GM23248 (cell line): ENCODE measurements at regions not wholly inside any gene's neighbourhood (a gene's known extent, or its start where the extent isn't known, plus 50 kb on each side); places are given as distances from the start of the nearest gene placed in this dataset.

Source experiments
- DNase-seq: peaks from one replicate; pipeline ENCODE4 v3.0.0-alpha.2; 2015
- H2AFZ ChIP-seq: fragments of 200-600 bp; sonication (generic); 2 replicates; pipeline ENCODE4 v1.6.1; 2016; ENCODE audit warnings: antibody characterized with exemption
- H3F3A ChIP-seq: fragments of 200-600 bp; sonication (generic); 2 replicates; pipeline ENCODE4 v1.6.1; 2016; ENCODE audit warnings: mild to moderate bottlenecking, antibody characterized with exemption, mixed run types; ENCODE audit not compliant: insufficient read depth
- H3K27ac ChIP-seq: fragments of 200-600 bp; sonication (generic); 2 replicates; pipeline ENCODE4 v1.5.1; 2016; ENCODE audit warnings: mild to moderate bottlenecking
- H3K27me3 ChIP-seq: fragments of 200-600 bp; sonication (generic); replicated peaks from 2 replicates; pipeline ENCODE4 v1.6.1; 2016; ENCODE audit warnings: mild to moderate bottlenecking; ENCODE audit not compliant: insufficient read depth
- H3K36me3 ChIP-seq: fragments of 200-600 bp; sonication (generic); 2 replicates; pipeline ENCODE4 v1.6.1; 2016; ENCODE audit warnings: low read depth, mild to moderate bottlenecking
- H3K4me1 ChIP-seq: fragments of 200-600 bp; sonication (generic); 2 replicates; pipeline ENCODE4 v1.6.1; 2016; ENCODE audit warnings: mild to moderate bottlenecking; ENCODE audit not compliant: insufficient read depth
- H3K4me2 ChIP-seq: fragments of 200-600 bp; sonication (generic); one replicate; pipeline ENCODE4 v1.6.1; 2016; ENCODE audit warnings: mild to moderate bottlenecking; ENCODE audit not compliant: unreplicated experiment
- H3K4me3 ChIP-seq: fragments of 200-600 bp; sonication (generic); 2 replicates; pipeline ENCODE4 v1.5.1; 2016; ENCODE audit warnings: mild to moderate bottlenecking
- H3K79me2 ChIP-seq: fragments of 200-600 bp; sonication (generic); 2 replicates; pipeline ENCODE4 v1.6.1; 2016; ENCODE audit warnings: mild to moderate bottlenecking; ENCODE audit not compliant: insufficient read depth
- H3K9ac ChIP-seq: fragments of 200-600 bp; sonication (generic); 2 replicates; pipeline ENCODE4 v1.6.1; 2016; ENCODE audit warnings: mild to moderate bottlenecking
- H3K9me2 ChIP-seq: fragments of 200-600 bp; sonication (generic); 2 replicates; pipeline ENCODE4 v1.6.1; 2016; ENCODE audit warnings: mixed run types, mild to moderate bottlenecking, moderate library complexity; ENCODE audit not compliant: insufficient read depth
- H3K9me3 ChIP-seq: fragments of 200-600 bp; sonication (generic); one replicate; pipeline ENCODE4 v1.6.1; 2017; ENCODE audit warnings: low read depth
- H4K20me1 ChIP-seq: fragments of 200-600 bp; sonication (generic); 2 replicates; pipeline ENCODE4 v1.6.0; 2016; ENCODE audit not compliant: insufficient read depth
- EZH2 ChIP-seq: fragments of 200-600 bp; sonication (generic); IDR thresholded peaks from 2 replicates; pipeline ENCODE4 v1.6.1; 2018; ENCODE audit warnings: antibody characterized with exemption, mild to moderate bottlenecking; ENCODE audit not compliant: insufficient read depth, poor library complexity, severe bottlenecking
- EZH2phosphoT487 ChIP-seq: fragments of 200-600 bp; sonication (generic); IDR thresholded peaks from 2 replicates; pipeline ENCODE4 v1.6.1; 2018; ENCODE audit warnings: antibody characterized with exemption, moderate library complexity, mild to moderate bottlenecking, low read depth; ENCODE audit not compliant: insufficient read depth
- WGBS, 2 experiments: methylation state at CpG; one replicate each; pipeline ENCODE4 v1.1.6; 2015 to 2017; ENCODE audit warnings: low lambda C conversion rate in 2 of 2, low coverage in 1 of 2; ENCODE audit errors: missing lambda C conversion rate in 2 of 2; 5-methylcytosine and 5-hydroxymethylcytosine counted together
- in situ Hi-C: fragments of 300-500 bp; cut with MboI; formaldehyde crosslinking; loops from 2 replicates; pipeline ENCODE4 v1.15.0; 2020

- H3F3A ChIP-seq = no peaks in the 10 kb centered on the region
- no peak for DNase-seq
- no peaks in the 10 kb centered on the region for H3K79me2 ChIP-seq
- no peak overlapping the region for H3K4me2 ChIP-seq
- in situ Hi-C loops = no loop called here
- H3K4me1 ChIP-seq = no peaks in the 10 kb centered on the region
- WGBS, 2 experiments = 60 to 64% methylated on average over 3 of the region's 3 CpGs
- no peaks in the 10 kb centered on the region for H3K9me2 ChIP-seq
- no peaks in the 10 kb centered on the region for H3K36me3 ChIP-seq
- H3K4me3 ChIP-seq = no peak overlapping the region
- no peaks in the 10 kb centered on the region for H4K20me1 ChIP-seq
- H3K9me3 ChIP-seq = no peaks in the 10 kb centered on the region
- H3K9ac ChIP-seq = no peak overlapping the region
- H3K27me3 ChIP-seq = no peaks in the 10 kb centered on the region
- no peak overlapping the region for H2AFZ ChIP-seq
- no peak for TF ChIP-seq EZH2phosphoT487
- no peak for TF ChIP-seq EZH2
- H3K27ac ChIP-seq = no peak overlapping the region
Observed at GRCh38 chr9:89843591-89843990, 238.8 kb downstream of the GADD45G start.

GRCh38 chr9:89844075-89844474 is 239.3 kb downstream of the GADD45G start:
- Histone ChIP-seq H3K27me3 (no peaks in the 10 kb centered on the region), H3K4me2 (no peak overlapping the region), H3K9ac (no peak overlapping the region), H3K9me2 (no peaks in the 10 kb centered on the region), H3K79me2 (no peaks in the 10 kb centered on the region), H3K36me3 (no peaks in the 10 kb centered on the region), H2AFZ (no peak overlapping the region), H3K27ac (no peak overlapping the region), H3K4me1 (no peaks in the 10 kb centered on the region), H3K4me3 (no peak overlapping the region), H3K9me3 (no peaks in the 10 kb centered on the region), H3F3A (no peaks in the 10 kb centered on the region), H4K20me1 (no peaks in the 10 kb centered on the region)
- TF ChIP-seq EZH2 = no peak
- 74 to 76% methylated on average over 5 of the region's 5 CpGs for WGBS, 2 experiments
- in situ Hi-C loops = no loop called here
- no peak for DNase-seq

GRCh38 chr9:89844535-89844934 is 239.7 kb downstream of the GADD45G start:
- TF ChIP-seq EZH2phosphoT487 (no peak), EZH2 (no peak)
- no peak overlapping the region for H3K4me3 ChIP-seq
- 64 to 70% methylated on average over 6 of the region's 6 CpGs for WGBS, 2 experiments
- H3F3A ChIP-seq = no peaks in the 10 kb centered on the region
- H3K36me3 ChIP-seq = no peaks in the 10 kb centered on the region
- H3K79me2 ChIP-seq = no peaks in the 10 kb centered on the region
- no peaks in the 10 kb centered on the region for H3K9me3 ChIP-seq
- no peak overlapping the region for H2AFZ ChIP-seq
- in situ Hi-C loops = no loop called here
- no peak overlapping the region for H3K9ac ChIP-seq
- no peaks in the 10 kb centered on the region for H4K20me1 ChIP-seq
- H3K27me3 ChIP-seq = no peaks in the 10 kb centered on the region
- no peak for DNase-seq
- no peak overlapping the region for H3K27ac ChIP-seq
- H3K9me2 ChIP-seq = no peaks in the 10 kb centered on the region
- no peaks in the 10 kb centered on the region for H3K4me1 ChIP-seq
- no peak overlapping the region for H3K4me2 ChIP-seq

DNA sequence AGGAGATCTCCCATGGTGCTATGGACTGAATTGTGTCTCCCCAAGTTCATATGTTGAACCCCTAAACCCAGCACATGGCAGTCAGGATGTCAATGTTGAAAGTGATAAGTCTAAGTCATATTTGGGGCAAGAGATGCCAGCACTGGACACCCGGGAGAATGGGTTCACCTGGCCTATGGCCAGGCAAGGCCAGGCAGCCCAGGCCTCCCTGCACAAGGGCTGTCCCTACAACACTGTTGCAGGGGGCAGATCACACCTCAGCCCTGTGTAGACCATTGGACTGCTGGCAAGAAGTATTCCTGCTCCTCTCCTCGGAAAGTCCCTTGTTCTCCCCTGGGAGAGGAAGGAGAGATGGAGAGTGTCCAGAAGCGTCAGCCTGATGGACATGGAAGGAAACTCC is 240.5 kb downstream of the GADD45G start:
- Histone ChIP-seq H3K9me2 (no peaks in the 10 kb centered on the region), H3K27ac (no peak overlapping the region), H2AFZ (no peak overlapping the region), H3K79me2 (no peaks in the 10 kb centered on the region), H3K27me3 (no peaks in the 10 kb centered on the region), H4K20me1 (no peaks in the 10 kb centered on the region), H3K9ac (no peak overlapping the region), H3F3A (no peaks in the 10 kb centered on the region), H3K9me3 (no peaks in the 10 kb centered on the region), H3K4me1 (peaks cover 3% of the 10 kb centered on the region; the same call in 1 of the 2 replicates), H3K4me2 (no peak overlapping the region), H3K4me3 (no peak overlapping the region), H3K36me3 (no peaks in the 10 kb centered on the region)
- no peak for TF ChIP-seq EZH2phosphoT487
- no peak for TF ChIP-seq EZH2
- in situ Hi-C loops = no loop called here
- no peak for DNase-seq
- 67 to 78% methylated on average over 3 of the region's 3 CpGs for WGBS, 2 experiments

GRCh38 chr9:89845862-89846261 is 241.1 kb downstream of the GADD45G start:
- 58 to 72% methylated on average over 9 of the region's 9 CpGs for WGBS, 2 experiments
- Histone ChIP-seq H3K4me1 (peaks cover 7% of the 10 kb centered on the region), H3K79me2 (no peaks in the 10 kb centered on the region), H2AFZ (no peak overlapping the region), H3K9me3 (no peaks in the 10 kb centered on the region), H3K9me2 (no peaks in the 10 kb centered on the region), H3K4me2 (no peak overlapping the region), H4K20me1 (no peaks in the 10 kb centered on the region), H3K9ac (no peak overlapping the region), H3K36me3 (no peaks in the 10 kb centered on the region), H3K4me3 (no peak overlapping the region), H3K27ac (no peak overlapping the region), H3F3A (no peaks in the 10 kb centered on the region), H3K27me3 (no peaks in the 10 kb centered on the region)
- in situ Hi-C loops = no loop called here
- no peak for DNase-seq
- TF ChIP-seq EZH2 = no peak
